Left kidney (tissue), 1 donor: ENCODE measurements at regions not wholly inside any gene's neighbourhood (a gene's known extent, or its start where the extent isn't known, plus 50 kb on each side); places are given as distances from the start of the nearest gene placed in this dataset.
A peak's percentile ranks its signal among the peaks of the same experiment; 100 is the strongest.
"Not testable (repeated sequence)": the region's sequence is repeated elsewhere in the genome, so short reads cannot be mapped to it uniquely, and the experiment has no call there.

ENCODE experiments used
- DNase-seq: peaks from one replicate; pipeline ENCODE4 v3.0.0-alpha.2; 2013

GRCh38 chr1:30120245-30121000 is 603.0 kb downstream of the MATN1 start:
- peak; percentile 17 for DNase-seq

DNA sequence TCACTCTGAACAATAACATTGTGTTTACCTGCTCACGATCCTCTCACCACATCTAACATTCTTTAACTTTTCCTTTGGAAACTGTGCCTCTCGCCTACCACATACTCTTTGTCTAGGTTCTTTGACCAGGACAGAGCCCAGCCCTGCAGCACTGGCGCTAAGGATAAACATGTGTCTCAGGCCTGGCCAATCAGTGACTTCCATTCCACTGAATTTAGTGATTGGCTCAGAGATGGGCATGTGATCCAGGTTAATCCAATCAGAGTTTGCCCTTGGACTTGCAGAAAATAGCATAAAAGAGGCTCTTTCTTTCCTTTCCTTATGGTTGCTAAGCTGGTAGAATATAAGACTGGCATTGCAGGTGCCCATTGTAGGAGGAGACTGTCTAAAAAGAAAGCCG is 605.7 kb downstream of the MATN1 start:
- no peak for DNase-seq

- DNase-seq = peak; percentile 32
These were observed 612.0 kb downstream of the MATN1 start for GRCh38 chr1:30111431-30111830.

DNA sequence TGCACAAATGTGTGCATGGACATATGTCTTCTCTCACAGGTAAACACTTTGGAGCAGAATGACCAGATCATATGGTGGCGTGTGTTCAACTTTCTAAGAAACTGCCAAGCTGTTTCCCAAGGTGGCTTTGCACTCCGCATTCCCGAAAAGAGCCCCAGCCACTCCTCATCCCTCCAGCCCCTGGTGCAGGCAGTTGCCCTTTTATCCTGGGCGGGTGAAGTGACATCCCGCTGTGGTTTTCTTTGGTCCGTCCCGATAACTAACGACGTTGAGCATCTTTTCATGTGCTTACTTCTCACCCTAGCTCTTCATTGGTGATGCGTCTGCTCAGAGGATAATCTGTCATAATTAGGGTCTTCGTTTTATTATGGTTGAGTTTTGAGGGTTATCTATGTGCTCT is 612.5 kb downstream of the MATN1 start:
- DNase-seq = no peak

- DNase-seq = no peak
These were observed 613.5 kb downstream of the MATN1 start for GRCh38 chr1:30109853-30110252.

DNA sequence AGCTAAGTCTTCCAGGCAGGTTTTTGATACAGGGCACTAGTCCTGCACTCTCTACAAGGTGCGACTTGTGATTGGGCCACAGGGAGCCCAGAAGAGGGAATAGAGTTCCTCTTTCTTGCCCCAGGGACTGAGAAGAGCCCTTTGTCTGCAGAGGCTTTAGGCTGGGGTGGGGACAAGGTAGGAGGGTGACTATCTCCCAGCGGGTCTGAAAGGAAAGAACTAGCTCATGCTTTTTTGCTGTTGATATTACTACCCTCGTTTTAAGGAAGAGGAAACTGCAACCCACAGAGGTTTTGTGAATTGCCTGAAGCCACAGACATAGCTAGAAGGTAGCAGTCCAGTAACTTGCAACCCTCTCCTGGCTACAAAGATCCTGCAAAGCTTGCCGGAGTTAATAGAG is 615.2 kb downstream of the MATN1 start:
- no peak for DNase-seq

DNA sequence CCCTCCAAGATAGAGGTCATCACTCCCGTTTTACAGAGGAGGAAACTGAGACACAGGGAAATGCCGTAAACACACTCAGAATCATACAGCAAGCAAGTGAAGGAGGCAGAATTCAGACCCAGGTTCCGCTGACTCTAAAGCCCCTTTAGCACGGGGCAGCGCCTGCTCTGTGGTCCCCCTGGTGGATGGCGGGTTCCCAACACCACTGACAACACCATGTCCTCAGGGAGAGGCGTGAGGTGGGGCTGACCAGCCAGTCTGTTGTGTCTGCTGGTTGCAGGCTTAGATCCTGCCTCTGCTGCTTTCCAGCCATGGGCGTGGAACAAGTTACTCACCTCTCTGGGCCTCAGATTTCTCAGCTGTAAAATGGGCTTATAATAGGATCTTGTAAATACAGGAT is 617.3 kb downstream of the MATN1 start:
- no peak for DNase-seq

GRCh38 chr1:30104551-30104950 is 618.8 kb downstream of the MATN1 start:
- no peak for DNase-seq

- no peak for DNase-seq
These were observed 619.5 kb downstream of the MATN1 start for GRCh38 chr1:30103708-30104411.

DNA sequence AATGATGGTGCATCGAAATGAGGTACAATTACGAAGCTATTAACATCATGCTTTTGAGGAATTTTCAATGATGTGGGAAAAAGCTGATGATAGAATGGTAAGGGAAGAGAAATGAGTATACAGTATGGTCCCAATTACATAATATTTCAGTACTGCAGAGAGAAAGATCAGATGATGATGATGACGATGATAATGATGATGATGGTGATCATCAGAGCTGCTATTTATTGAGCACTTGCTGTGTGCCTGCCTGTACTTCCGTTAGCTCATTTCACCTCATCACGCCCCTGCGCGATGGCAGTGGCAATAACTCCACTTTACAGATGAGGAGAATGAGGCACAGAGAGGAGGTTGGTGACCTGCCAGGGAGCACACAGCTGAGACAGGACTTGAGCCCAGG is 620.8 kb downstream of the MATN1 start:
- DNase-seq = no peak

DNA sequence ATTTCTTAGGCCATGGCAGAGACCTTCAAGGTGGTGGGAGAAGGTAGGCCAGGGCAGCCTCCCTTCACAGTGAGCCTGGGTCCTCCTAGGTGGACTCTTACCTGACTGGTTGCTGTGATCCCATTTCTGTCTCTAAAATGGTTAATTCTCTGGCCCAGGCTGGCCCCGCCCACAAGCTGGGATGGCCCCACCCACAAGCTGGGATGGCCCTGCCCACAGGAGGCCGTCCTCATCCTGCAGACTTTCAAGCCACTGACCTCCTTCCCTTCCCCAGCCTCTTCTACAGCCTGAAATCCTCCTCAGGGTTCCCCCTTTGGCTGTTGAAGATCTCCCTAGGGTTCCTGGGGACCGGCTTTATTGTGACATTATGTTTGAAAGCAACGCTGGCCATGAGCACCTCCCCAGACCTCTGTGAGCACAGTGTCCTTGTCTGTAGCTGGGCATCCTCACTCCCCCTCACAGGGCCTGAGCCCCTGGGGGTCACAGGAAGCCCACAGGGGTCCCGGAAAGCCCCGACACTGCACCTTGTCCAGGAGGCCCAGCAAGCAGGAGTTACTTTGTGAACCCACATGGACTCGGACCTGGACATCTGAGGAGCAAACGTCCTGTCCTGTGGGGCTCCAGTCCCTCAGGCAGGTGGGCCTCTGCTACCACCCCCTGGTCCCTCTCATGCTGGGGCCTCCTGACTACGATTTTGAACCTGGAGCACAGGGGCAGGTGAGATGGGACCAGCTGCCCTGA is 621.7 kb downstream of the MATN1 start:
- no peak for DNase-seq

DNA sequence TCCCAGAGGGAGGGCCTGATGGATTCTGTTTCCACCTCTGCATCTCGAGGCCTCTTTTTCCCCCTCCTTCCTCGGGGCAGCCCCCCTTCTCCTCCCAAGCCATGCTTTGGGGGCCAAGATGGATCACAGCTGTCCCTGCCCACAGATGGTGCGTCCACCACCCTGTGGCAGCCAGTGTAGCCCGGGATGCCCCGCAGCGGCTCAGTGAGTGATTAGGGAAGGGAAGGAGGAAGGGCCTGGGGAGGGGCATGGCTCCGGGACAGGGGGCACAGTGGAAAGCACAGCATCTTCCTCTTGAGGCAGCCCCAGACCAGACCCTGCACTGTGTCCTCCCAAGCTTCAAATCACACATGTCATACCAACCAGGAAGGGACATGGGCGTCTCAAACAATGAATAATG is 622.4 kb downstream of the MATN1 start:
- no peak for DNase-seq

DNA sequence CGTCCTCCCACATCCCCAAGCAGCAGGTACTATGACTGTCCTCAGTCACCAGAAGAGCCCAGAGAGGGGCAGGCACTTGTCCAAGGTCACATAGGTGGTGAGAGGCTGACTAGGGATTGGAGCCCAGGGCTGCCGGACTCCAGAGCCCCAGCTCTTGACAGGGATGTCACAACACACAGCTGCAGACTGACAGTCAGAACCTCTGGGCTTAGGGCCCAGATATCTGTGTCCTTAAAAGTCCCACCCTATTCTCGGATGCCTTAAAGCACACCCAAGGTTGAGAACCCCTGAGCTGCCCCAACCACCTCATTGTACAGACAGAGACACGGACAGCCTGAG is 622.9 kb downstream of the MATN1 start:
- no peak for DNase-seq

DNA sequence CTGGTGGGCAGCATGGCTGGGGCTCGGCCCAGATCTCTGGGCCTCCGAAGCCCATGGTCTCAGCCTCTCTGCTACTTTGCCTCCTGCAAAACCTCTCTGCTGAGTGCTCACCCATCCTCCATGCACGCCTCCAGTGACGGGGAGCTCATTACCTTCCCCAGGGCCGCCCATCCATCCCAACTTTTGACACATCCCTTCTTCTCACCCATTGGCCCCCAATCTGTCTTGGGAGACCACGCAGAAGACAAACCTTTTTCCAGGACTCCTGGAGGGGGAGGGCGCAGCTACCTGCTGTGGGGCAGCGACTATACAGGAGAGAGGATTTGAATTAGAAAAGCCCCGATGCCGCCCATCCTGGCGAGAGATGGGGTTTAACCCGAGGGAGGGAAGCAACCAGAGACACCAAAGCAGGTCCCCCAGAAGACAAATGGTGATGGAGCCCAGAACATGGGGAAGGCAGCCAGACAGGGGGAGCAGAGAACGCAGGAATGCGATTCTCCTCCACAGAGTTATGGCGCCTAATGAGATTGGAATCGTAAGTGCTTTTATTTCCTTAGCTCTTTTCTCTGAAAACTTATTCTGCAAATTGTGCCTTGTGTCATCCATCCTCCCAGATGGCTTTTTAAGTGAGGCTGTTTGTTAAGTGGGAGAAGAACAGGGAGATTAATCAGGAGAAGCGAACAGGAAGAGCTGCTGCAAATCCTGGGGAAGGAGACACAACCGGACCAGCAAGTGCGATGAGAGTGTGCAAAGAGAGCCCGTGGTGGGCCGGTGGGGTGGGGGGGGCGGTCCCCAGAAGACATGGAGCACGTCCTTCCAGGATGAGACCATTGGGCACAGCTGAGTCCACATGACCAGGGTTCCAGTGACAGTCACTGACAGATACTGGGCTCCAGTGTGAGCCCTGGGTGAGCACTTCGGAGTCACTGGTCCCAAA is 623.5 kb downstream of the MATN1 start:
- no peak for DNase-seq

- DNase-seq = not testable (repeated sequence)
These were observed 625.5 kb downstream of the MATN1 start for GRCh38 chr1:30097851-30098250.

- no peak for DNase-seq
These were observed 627.8 kb downstream of the MATN1 start for GRCh38 chr1:30095451-30096025.

- DNase-seq = no peak
These were observed 628.3 kb downstream of the MATN1 start for GRCh38 chr1:30095051-30095450.

GRCh38 chr1:30092051-30092858 is 631.1 kb downstream of the MATN1 start:
- no peak for DNase-seq

DNA sequence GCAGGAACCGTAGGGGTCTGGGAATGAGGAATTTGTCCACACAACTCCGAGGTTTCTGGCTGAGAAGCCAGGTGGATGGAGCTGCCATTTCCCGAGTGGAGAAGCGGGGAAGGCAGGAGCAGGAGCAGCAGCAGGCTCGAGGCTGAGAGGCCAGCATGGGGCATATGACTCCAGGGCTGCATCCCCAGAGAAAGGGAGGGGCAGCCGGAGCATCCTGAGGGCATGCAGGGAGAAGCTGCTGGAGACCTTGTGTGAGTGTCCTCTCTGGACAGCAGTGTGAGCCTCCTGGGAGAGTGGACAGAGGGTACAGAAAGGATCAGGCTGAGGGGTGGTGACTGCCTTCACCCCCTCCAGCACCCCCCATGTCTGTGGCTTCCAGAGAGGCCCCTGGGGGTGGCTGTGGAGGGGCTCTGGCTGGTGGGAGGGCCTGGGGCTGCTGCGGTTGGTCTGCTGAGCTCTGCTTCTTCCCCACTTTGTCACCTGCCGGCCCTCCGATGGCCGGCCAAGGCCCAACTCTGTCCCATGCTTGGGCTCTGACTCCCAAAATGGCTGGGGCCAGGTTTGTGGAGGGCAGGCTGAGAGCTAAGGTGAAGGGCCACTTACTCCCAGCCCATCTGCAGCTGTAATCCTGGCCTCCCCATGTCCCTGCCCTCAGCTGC is 633.1 kb downstream of the MATN1 start:
- DNase-seq = no peak

GRCh38 chr1:30089024-30089430 is 634.4 kb downstream of the MATN1 start:
- DNase-seq = no peak
